Nephron progenitor cell (in vitro differentiated cells): ENCODE measurements at regions not wholly inside any gene's neighbourhood (a gene's known extent, or its start where the extent isn't known, plus 50 kb on each side); places are given as distances from the start of the nearest gene placed in this dataset.
"Not testable (repeated sequence)": the region's sequence is repeated elsewhere in the genome, so short reads cannot be mapped to it uniquely, and the experiment has no call there.

Experiments
- DNase-seq: peaks from one replicate; pipeline ENCODE4 v3.0.0; 2021
- H3K27ac Mint-ChIP-seq: 2 replicates; pipeline ENCODE4 v1.8.0; 2021; ENCODE audit warnings: mild to moderate bottlenecking, moderate library complexity, mixed read lengths
- H3K27me3 Mint-ChIP-seq: 2 replicates; pipeline ENCODE4 v1.8.0; 2021; ENCODE audit warnings: mild to moderate bottlenecking, low read depth, mixed read lengths; ENCODE audit not compliant: poor library complexity
- H3K36me3 Mint-ChIP-seq: 2 replicates; pipeline ENCODE4 v1.8.0; 2021; ENCODE audit warnings: low read depth, mixed read lengths
- H3K4me1 Mint-ChIP-seq: 2 replicates; pipeline ENCODE4 v1.8.0; 2021; ENCODE audit warnings: mixed read lengths
- H3K4me3 Mint-ChIP-seq: 2 replicates; pipeline ENCODE4 v1.8.0; 2021; ENCODE audit warnings: mild to moderate bottlenecking, moderate library complexity, mixed read lengths
- H3K9me3 Mint-ChIP-seq: 2 replicates; pipeline ENCODE4 v1.8.0; 2021; ENCODE audit warnings: mild to moderate bottlenecking, moderate library complexity, mixed read lengths
- TF ChIP-seq, protein P1 (sequence below): fragments of 200-600 bp; sonication (generic); IDR thresholded peaks from 2 replicates; pipeline ENCODE4 v1.5.0; 2021; ENCODE audit warnings: antibody characterized with exemption

DNA sequence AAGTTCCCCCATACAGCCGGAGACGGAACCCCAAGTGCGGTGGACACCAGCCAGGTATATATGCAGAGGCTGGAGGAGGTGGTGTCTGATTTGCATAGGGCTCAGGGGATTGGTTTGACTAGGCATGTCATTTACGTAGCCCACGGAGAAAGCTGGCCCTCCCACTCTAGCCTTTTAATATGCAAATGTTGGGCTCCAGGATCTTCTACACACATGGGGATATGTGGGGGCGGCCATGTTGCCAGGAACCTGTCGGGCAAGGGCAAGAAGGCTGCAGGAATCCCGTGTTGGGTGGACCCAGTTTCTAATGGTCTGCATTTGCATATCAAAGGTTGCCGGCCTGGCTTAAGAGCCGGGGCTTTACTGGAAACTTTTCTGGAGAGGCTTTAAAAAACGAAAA lies 57.4 kb downstream of the FTHL17 start:
- not testable (repeated sequence) for H3K4me1 Mint-ChIP-seq, H3K27ac Mint-ChIP-seq, DNase-seq, H3K27me3 Mint-ChIP-seq, H3K4me3 Mint-ChIP-seq, H3K36me3 Mint-ChIP-seq
- peaks cover 68% of the 10 kb centered on the region for H3K9me3 Mint-ChIP-seq

DNA sequence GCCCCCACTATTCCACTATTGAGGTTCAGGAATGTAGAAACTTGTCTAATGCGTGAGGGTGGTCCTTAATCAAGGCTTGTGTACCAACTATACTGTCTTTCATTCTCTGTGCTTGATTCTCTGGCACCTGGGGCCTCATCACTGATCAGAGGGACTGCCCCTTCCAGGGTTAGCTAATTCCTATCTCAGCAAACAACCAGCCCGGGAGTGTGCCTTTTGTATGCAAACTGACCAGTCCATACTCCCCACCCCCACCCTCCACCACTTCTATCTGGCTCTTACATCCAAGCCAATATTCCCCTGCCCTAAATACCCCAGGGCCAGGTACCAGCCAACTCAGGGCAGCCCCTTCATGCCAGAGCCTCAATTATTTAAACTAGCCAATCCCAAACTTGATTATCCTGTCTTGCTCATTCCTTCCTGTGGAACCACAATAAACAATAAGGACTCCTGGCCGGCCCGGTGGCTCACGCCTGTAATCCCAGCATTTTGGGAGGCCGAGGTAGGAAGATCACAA lies 59.3 kb downstream of the FTHL17 start:
- Mint-ChIP-seq H3K27ac (no peak overlapping the region), H3K4me3 (no peak overlapping the region), H3K9me3 (peaks cover 54% of the 10 kb centered on the region), H3K27me3 (no peaks in the 10 kb centered on the region), H3K36me3 (no peaks in the 10 kb centered on the region), H3K4me1 (no peaks in the 10 kb centered on the region)
- TF ChIP-seq, protein P1, sequence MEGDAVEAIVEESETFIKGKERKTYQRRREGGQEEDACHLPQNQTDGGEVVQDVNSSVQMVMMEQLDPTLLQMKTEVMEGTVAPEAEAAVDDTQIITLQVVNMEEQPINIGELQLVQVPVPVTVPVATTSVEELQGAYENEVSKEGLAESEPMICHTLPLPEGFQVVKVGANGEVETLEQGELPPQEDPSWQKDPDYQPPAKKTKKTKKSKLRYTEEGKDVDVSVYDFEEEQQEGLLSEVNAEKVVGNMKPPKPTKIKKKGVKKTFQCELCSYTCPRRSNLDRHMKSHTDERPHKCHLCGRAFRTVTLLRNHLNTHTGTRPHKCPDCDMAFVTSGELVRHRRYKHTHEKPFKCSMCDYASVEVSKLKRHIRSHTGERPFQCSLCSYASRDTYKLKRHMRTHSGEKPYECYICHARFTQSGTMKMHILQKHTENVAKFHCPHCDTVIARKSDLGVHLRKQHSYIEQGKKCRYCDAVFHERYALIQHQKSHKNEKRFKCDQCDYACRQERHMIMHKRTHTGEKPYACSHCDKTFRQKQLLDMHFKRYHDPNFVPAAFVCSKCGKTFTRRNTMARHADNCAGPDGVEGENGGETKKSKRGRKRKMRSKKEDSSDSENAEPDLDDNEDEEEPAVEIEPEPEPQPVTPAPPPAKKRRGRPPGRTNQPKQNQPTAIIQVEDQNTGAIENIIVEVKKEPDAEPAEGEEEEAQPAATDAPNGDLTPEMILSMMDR: no peak
- DNase-seq: no peak

DNA sequence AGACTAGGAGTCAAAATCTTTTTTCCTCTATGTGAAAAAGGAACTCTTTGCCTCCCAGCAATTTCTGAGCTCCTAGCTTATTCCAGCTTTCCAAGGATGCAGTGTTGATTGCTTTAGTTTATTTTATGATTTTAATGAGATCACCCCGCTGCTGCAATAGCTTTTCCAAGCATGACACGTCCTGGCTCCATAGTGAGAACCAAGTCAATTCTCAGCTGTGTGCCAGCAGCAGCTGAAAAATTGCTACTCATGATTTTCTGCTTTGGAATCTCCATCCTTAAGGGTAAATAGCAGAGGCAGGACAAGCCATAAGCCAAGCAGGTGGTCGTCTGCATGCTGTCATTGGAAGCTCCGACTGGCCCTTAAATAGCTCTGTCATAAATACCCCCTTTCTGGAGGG lies 64.5 kb downstream of the FTHL17 start:
- Mint-ChIP-seq H3K27me3 (no peaks in the 10 kb centered on the region), H3K4me3 (no peak overlapping the region), H3K9me3 (peaks cover 47% of the 10 kb centered on the region), H3K36me3 (no peaks in the 10 kb centered on the region), H3K4me1 (no peaks in the 10 kb centered on the region), H3K27ac (no peak overlapping the region)
- no peak for DNase-seq
- TF ChIP-seq, protein P1: no peak

DNA sequence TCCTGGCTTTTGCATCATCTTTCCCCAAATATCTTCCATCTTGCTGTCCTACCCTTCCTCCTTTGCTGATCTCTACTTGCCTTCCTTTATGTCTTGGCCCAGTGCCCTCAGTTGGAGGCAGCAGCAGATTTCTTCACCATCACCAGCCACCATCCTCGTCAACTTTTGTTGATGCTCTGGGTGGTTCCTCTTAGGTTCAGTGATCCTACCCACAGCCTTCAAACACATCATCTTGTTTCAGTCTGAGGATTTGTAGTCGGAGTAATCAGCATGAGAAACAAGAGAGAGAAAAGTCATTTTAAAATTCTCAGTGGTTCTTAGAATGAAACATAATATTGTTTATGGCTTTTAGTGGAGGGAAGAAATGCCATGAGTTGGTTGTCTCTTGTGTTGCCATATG lies 65.8 kb downstream of the FTHL17 start:
- Mint-ChIP-seq H3K36me3 (no peaks in the 10 kb centered on the region), H3K27me3 (no peaks in the 10 kb centered on the region), H3K4me3 (no peak overlapping the region), H3K4me1 (peaks cover 2% of the 10 kb centered on the region), H3K9me3 (peaks cover 35% of the 10 kb centered on the region), H3K27ac (no peak overlapping the region)
- TF ChIP-seq, protein P1: no peak
- DNase-seq: no peak

DNA sequence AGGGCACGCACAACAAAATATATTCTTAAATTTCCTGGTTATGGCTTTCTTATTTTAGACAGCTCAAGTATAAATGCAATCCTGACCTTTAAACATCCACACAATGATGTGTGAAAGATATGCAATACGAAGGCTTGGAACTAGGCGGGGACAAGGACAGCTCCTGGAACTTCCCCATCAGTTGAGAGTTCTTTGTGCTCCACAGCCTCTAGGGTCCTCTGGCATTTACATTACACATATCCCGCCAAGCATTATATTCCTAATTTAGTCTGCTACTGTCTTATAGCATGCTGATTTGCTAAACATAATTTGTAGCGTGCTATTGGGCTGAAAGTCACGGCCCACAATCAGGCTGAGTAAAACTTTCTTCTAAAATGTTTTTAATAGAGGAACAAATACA lies 74.4 kb downstream of the FTHL17 start:
- no peak overlapping the region for H3K4me3 Mint-ChIP-seq
- TF ChIP-seq, protein P1: no peak
- H3K36me3 Mint-ChIP-seq: no peaks in the 10 kb centered on the region
- no peak overlapping the region for H3K27ac Mint-ChIP-seq
- H3K27me3 Mint-ChIP-seq: peaks cover 2% of the 10 kb centered on the region
- peaks cover 38% of the 10 kb centered on the region for H3K9me3 Mint-ChIP-seq
- peaks cover 5% of the 10 kb centered on the region for H3K4me1 Mint-ChIP-seq
- DNase-seq: no peak

DNA sequence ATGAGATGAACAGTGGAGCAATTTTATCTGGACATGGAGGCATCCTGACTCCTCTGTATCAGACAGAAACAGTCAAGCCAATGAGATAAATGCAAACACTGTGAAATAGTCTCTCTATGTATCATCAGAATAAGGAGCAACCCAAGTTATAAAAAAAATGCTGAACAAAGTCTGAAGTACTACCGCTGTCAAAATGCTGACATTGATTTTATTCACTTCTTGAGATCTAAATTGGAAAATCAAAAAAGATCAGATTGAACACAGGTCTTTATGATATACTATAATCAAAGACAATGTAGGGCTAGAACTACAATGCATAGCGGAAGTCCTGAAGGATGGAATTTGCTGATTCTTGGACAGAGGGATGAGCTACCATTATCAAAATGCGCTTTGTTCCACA lies 76.1 kb downstream of the FTHL17 start:
- DNase-seq: no peak
- peaks cover 2% of the 10 kb centered on the region for H3K27me3 Mint-ChIP-seq
- TF ChIP-seq, protein P1: no peak
- H3K4me1 Mint-ChIP-seq: peaks cover under 1% of the 10 kb centered on the region
- no peak overlapping the region for H3K27ac Mint-ChIP-seq
- no peak overlapping the region for H3K4me3 Mint-ChIP-seq
- H3K9me3 Mint-ChIP-seq: peaks cover 41% of the 10 kb centered on the region
- H3K36me3 Mint-ChIP-seq: no peaks in the 10 kb centered on the region
